IMR-90 (cell line): ENCODE measurements at regions not wholly inside any gene's neighbourhood (a gene's known extent, or its start where the extent isn't known, plus 50 kb on each side); places are given as distances from the start of the nearest gene placed in this dataset.

Experiments used
- ATAC-seq: fragments of 200-7000 bp; cut with Tn5 transposase; 2 replicates; pipeline ENCODE4 v1.9.1; 2020; ENCODE audit warnings: low read depth, mild to moderate bottlenecking, moderate library complexity
- BruUV-seq: library from RNA; stranded (reverse); fragments of 400-500 nt; replicated peaks from 2 replicates; lab custom pipeline; 2021; lab: Mats Ljungman, UMichigan
- CTCF ChIA-PET: fragments of 300-600 bp; formaldehyde crosslinking; extraction: SDS; loops from one replicate; lab custom pipeline; 2021; ENCODE audit warnings: antibody characterized with exemption; lab: Yijun Ruan, JAX
- POLR2A ChIA-PET: fragments of 300-600 bp; sonication (Branson Sonifier 250); formaldehyde crosslinking; loops from one replicate; lab custom pipeline; 2022; ENCODE audit warnings: antibody characterized with exemption; ENCODE audit not compliant: unreplicated experiment; lab: Charles Lee
- DNase-seq: peaks from one replicate; pipeline ENCODE4 v3.0.0; 2013
- H2AFZ ChIP-seq: replicated peaks from 2 replicates; pipeline ENCODE3; 2013; ENCODE audit warnings: low read length, mild to moderate bottlenecking; ENCODE audit not compliant: poor library complexity
- H2AK5ac ChIP-seq: 2 replicates; pipeline ENCODE4 v1.6.1; 2013; ENCODE audit warnings: low read depth, low read length, inconsistent platforms
- H2AK9ac ChIP-seq: replicated peaks from 2 replicates; pipeline ENCODE3; 2013; ENCODE audit warnings: mild to moderate bottlenecking, low read depth, low read length, moderate library complexity; ENCODE audit not compliant: poor library complexity
- H2BK120ac ChIP-seq: 2 replicates; pipeline ENCODE4 v1.6.1; 2013; ENCODE audit warnings: low read depth, low read length, inconsistent platforms
- H2BK15ac ChIP-seq: 3 replicates; pipeline ENCODE4 v1.6.1; 2013; ENCODE audit warnings: low read depth, low read length, inconsistent platforms
- H2BK20ac ChIP-seq: 2 replicates; pipeline ENCODE4 v1.6.1; 2013; ENCODE audit warnings: low read depth, mild to moderate bottlenecking, inconsistent platforms, low read length, moderate library complexity
- H2BK5ac ChIP-seq: 2 replicates; pipeline ENCODE4 v1.6.1; 2013; ENCODE audit warnings: mild to moderate bottlenecking, low read depth, low read length, inconsistent platforms; ENCODE audit not compliant: poor library complexity, severe bottlenecking
- H3K14ac ChIP-seq: replicated peaks from 2 replicates; pipeline ENCODE4 v1.6.1; 2013; ENCODE audit warnings: low read depth, low read length, inconsistent platforms
- H3K18ac ChIP-seq: 2 replicates; pipeline ENCODE4 v1.6.1; 2013; ENCODE audit warnings: low read depth, low read length, control low read depth
- H3K23ac ChIP-seq: 2 replicates; pipeline ENCODE4 v1.6.1; 2013; ENCODE audit warnings: low read depth, low read length, inconsistent platforms
- H3K27ac ChIP-seq: 2 replicates; pipeline ENCODE4 v1.5.1; 2013; ENCODE audit warnings: mild to moderate bottlenecking, control low read depth, low read length; ENCODE audit not compliant: insufficient read depth
- H3K27me3 ChIP-seq: 2 replicates; pipeline ENCODE4 v1.6.1; 2013; ENCODE audit warnings: low read length; ENCODE audit not compliant: control insufficient read depth, insufficient read depth
- H3K36me3 ChIP-seq: 2 replicates; pipeline ENCODE4 v1.6.1; 2013; ENCODE audit warnings: low read length, mixed read lengths; ENCODE audit not compliant: control insufficient read depth, insufficient read depth
- H3K4ac ChIP-seq: 2 replicates; pipeline ENCODE4 v1.6.1; 2013; ENCODE audit warnings: low read depth, low read length, inconsistent platforms
- H3K4me1 ChIP-seq: 2 replicates; pipeline ENCODE4 v1.6.1; 2013; ENCODE audit warnings: low read length, mixed read lengths; ENCODE audit not compliant: control insufficient read depth, insufficient read depth
- H3K4me2 ChIP-seq: 2 replicates; pipeline ENCODE4 v1.6.1; 2013; ENCODE audit warnings: low read depth, mild to moderate bottlenecking, control low read depth, low read length, moderate library complexity
- H3K4me3 ChIP-seq: 2 replicates; pipeline ENCODE4 v1.5.1; 2013; ENCODE audit warnings: low read depth, mild to moderate bottlenecking, control low read depth, low read length, moderate library complexity; ENCODE audit not compliant: insufficient read depth
- H3K56ac ChIP-seq: 2 replicates; pipeline ENCODE4 v1.6.1; 2013; ENCODE audit warnings: low read length, inconsistent platforms; ENCODE audit not compliant: insufficient read depth; ENCODE audit errors: extremely low read depth
- H3K79me1 ChIP-seq, 2 experiments: 2 replicates each; pipeline ENCODE4 v1.6.1; 2013; ENCODE audit warnings: low read length in 2 of 2, inconsistent platforms in 1 of 2, low read depth in 1 of 2
- H3K9ac ChIP-seq: 2 replicates; pipeline ENCODE4 v1.6.1; 2013; ENCODE audit warnings: low read depth, low read length, control low read depth
- H3K9me1 ChIP-seq: 2 replicates; pipeline ENCODE4 v1.6.1; 2013; ENCODE audit warnings: low read length, inconsistent platforms; ENCODE audit not compliant: insufficient read depth
- H3K9me3 ChIP-seq: 2 replicates; pipeline ENCODE4 v1.6.1; 2013; ENCODE audit warnings: low read length; ENCODE audit not compliant: control insufficient read depth, insufficient read depth
- H4K20me1 ChIP-seq: 2 replicates; pipeline ENCODE4 v1.6.1; 2013; ENCODE audit warnings: low read length, inconsistent platforms; ENCODE audit not compliant: insufficient read depth
- H4K5ac ChIP-seq: 2 replicates; pipeline ENCODE4 v1.6.1; 2013; ENCODE audit warnings: mild to moderate bottlenecking, low read depth, low read length, control low read depth
- H4K8ac ChIP-seq, 2 experiments: 2 replicates each; pipeline ENCODE4 v1.6.1; 2013; ENCODE audit warnings: low read depth in 2 of 2, low read length in 2 of 2, control low read depth in 1 of 2, inconsistent platforms in 1 of 2
- H4K91ac ChIP-seq: 2 replicates; pipeline ENCODE4 v1.6.1; 2013; ENCODE audit warnings: low read depth, low read length, inconsistent platforms; ENCODE audit not compliant: insufficient read depth
- BHLHE40 ChIP-seq: fragments of 150-350 bp; IDR thresholded peaks from 2 replicates; pipeline ENCODE4 v1.6.1; 2016; ENCODE audit warnings: mild to moderate bottlenecking, low read depth, low read length
- CEBPB ChIP-seq: IDR thresholded peaks from 2 replicates; pipeline ENCODE4 v1.6.1; 2012; ENCODE audit warnings: low read depth, low read length, improper control_type of control experiment
- CHD1 ChIP-seq: IDR thresholded peaks from 2 replicates; pipeline ENCODE4 v1.6.1; 2012; ENCODE audit warnings: low read depth, low read length, improper control_type of control experiment
- CTCF ChIP-seq: conservative IDR thresholded peaks from 2 replicates; pipeline ENCODE4 v1.5.1; 2012; ENCODE audit warnings: mild to moderate bottlenecking, low read depth, low read length, improper control_type of control experiment
- ELK1 ChIP-seq: fragments of 150-350 bp; IDR thresholded peaks from 2 replicates; pipeline ENCODE4 v1.6.1; 2016; ENCODE audit warnings: low read depth, mild to moderate bottlenecking, low read length, moderate library complexity, borderline replicate concordance
- FOS ChIP-seq: fragments of 150-350 bp; IDR thresholded peaks from 2 replicates; pipeline ENCODE4 v1.6.1; 2016; ENCODE audit warnings: low read depth, low read length
- MAFK ChIP-seq: IDR thresholded peaks from 2 replicates; pipeline ENCODE4 v1.6.1; 2012; ENCODE audit warnings: low read depth, low read length, improper control_type of control experiment
- MAZ ChIP-seq: IDR thresholded peaks from 2 replicates; pipeline ENCODE4 v1.6.1; 2012; ENCODE audit warnings: low read depth, mild to moderate bottlenecking, low read length, improper control_type of control experiment, moderate library complexity, borderline replicate concordance
- MXI1 ChIP-seq: IDR thresholded peaks from 2 replicates; pipeline ENCODE4 v1.6.1; 2012; ENCODE audit warnings: low read depth, mild to moderate bottlenecking, low read length, moderate library complexity, borderline replicate concordance
- NFE2L2 ChIP-seq: fragments of 150-350 bp; IDR thresholded peaks from 2 replicates; pipeline ENCODE4 v1.6.1; 2016; ENCODE audit warnings: low read depth, mild to moderate bottlenecking, low read length
- POLR2A ChIP-seq: IDR thresholded peaks from 2 replicates; pipeline ENCODE4 v1.6.1; 2012; ENCODE audit warnings: mild to moderate bottlenecking, low read depth, low read length
- RAD21 ChIP-seq: IDR thresholded peaks from 2 replicates; pipeline ENCODE4 v1.6.1; 2012; ENCODE audit warnings: low read length, improper control_type of control experiment
- RCOR1 ChIP-seq: IDR thresholded peaks from 2 replicates; pipeline ENCODE4 v1.6.1; 2012; ENCODE audit warnings: mild to moderate bottlenecking, low read length, improper control_type of control experiment; ENCODE audit not compliant: insufficient replicate concordance
- RFX5 ChIP-seq: IDR thresholded peaks from 2 replicates; pipeline ENCODE4 v1.8.0; 2012; ENCODE audit warnings: low read depth, mild to moderate bottlenecking, low read length, moderate library complexity
- SMC3 ChIP-seq: fragments of 150-350 bp; IDR thresholded peaks from 2 replicates; pipeline ENCODE4 v1.6.1; 2016; ENCODE audit warnings: low read depth, mild to moderate bottlenecking, antibody characterized with exemption, low read length, moderate library complexity
- USF2 ChIP-seq: fragments of 150-350 bp; IDR thresholded peaks from 2 replicates; pipeline ENCODE4 v1.6.1; 2017; ENCODE audit warnings: mild to moderate bottlenecking, antibody characterized with exemption, low read length, low read depth
- WGBS, 2 experiments: methylation state at CpG; one replicate each; pipeline versions ENCODE4 v1.1.5 to v1.1.7; 2013; ENCODE audit warnings: missing lambda C conversion rate in 2 of 2; ENCODE audit not compliant: insufficient read length in 1 of 2; ENCODE audit errors: extremely low coverage in 2 of 2; 5-methylcytosine and 5-hydroxymethylcytosine counted together
- dilution Hi-C: fragments of 300-500 bp; cut with HindIII; formaldehyde crosslinking; loops from one replicate; pipeline ENCODE4 v1.14.3; 2018; ENCODE audit warnings: low sequenced_read_pairs; ENCODE audit not compliant: unreplicated experiment
- in situ Hi-C: fragments of 300-500 bp; cut with MboI; formaldehyde crosslinking; loops from 3 replicates; pipeline ENCODE4 v1.14.3; 2019; ENCODE audit warnings: low sequenced_read_pairs, inconsistent platforms, mixed read lengths
- intact Hi-C: fragments of 100-400 bp; cut with micrococcal nuclease; formaldehyde crosslinking; loops from 2 replicates; pipeline ENCODE4 v1.10.0; 2022

- DNase-seq: no peak
- 0 out of 2 replicates have a peak, but pooled peaks have one; percentile 21 for ATAC-seq
- Histone ChIP-seq H4K8ac (no peak overlapping the region), H3K4me1 (peaks cover 9% of the 10 kb centered on the region), H2AFZ (no peak overlapping the region), H3K9ac (no peak overlapping the region), H3K9me1 (peaks cover 8% of the 10 kb centered on the region), H4K20me1 (no peaks in the 10 kb centered on the region), H3K23ac (no peak overlapping the region), H4K5ac (no peak overlapping the region), H3K79me1 (no peaks in the 10 kb centered on the region), H4K91ac (no peak overlapping the region), H3K36me3 (no peaks in the 10 kb centered on the region), H3K14ac (no peak overlapping the region), H2BK120ac (no peak overlapping the region), H3K4me2 (no peak overlapping the region), H3K4ac (no peak overlapping the region), H3K4me3 (no peak overlapping the region), H3K56ac (no peak overlapping the region), H3K18ac (no peak overlapping the region), H2AK5ac (no peak overlapping the region), H2BK15ac (no peak overlapping the region), H3K27ac (no peak overlapping the region), H2BK20ac (no peak overlapping the region), H2BK5ac (no peak overlapping the region), H3K27me3 (no peaks in the 10 kb centered on the region), H2AK9ac (no peak overlapping the region), H3K9me3 (no peaks in the 10 kb centered on the region)
- no CpG with 5 or more reads among the region's 4 CpGs for WGBS, 2 experiments
- in situ Hi-C loops (no loop called here), dilution Hi-C loops (no loop called here), intact Hi-C loops (no loop called here)
- ChIA-PET POLR2A (no interaction called here), CTCF (no interaction called here)
- no TSS peak for BruUV-seq
- TF ChIP-seq MAZ (no peak), MXI1 (no peak), FOS (no peak), USF2 (no peak), POLR2A (no peak), MAFK (no peak), BHLHE40 (no peak), ELK1 (no peak), NFE2L2 (no peak), CTCF (no peak), RFX5 (no peak), RAD21 (no peak), CEBPB (no peak), SMC3 (no peak), CHD1 (no peak), RCOR1 (no peak)
These were observed 177.2 kb upstream of the NTF3 start for GRCh38 chr12:5254703-5255102.
